AG10803 (cell line): ENCODE measurements at regions not wholly inside any gene's neighbourhood (a gene's known extent, or its start where the extent isn't known, plus 50 kb on each side); places are given as distances from the start of the nearest gene placed in this dataset.
"Not testable (repeated sequence)": the region's sequence is repeated elsewhere in the genome, so short reads cannot be mapped to it uniquely, and the experiment has no call there.

ENCODE experiments used
- DNase-seq: peaks from one replicate; pipeline ENCODE4 v3.0.0; 2010; ENCODE audit warnings: low read depth
- H3K4me3 ChIP-seq: 2 replicates; pipeline ENCODE4 v1.5.1; 2011; ENCODE audit warnings: mild to moderate bottlenecking, low read length, control low read depth
- CTCF ChIP-seq: conservative IDR thresholded peaks from 2 replicates; pipeline ENCODE4 v1.5.1; 2011; ENCODE audit warnings: mild to moderate bottlenecking, low read length, control low read depth, inconsistent platforms

- H3K4me3 ChIP-seq = no peak overlapping the region
- TF ChIP-seq CTCF = no peak
- no peak for DNase-seq
Observed at GRCh38 chr9:78408388-78408787, 111.5 kb downstream of the PSAT1 start.

DNA sequence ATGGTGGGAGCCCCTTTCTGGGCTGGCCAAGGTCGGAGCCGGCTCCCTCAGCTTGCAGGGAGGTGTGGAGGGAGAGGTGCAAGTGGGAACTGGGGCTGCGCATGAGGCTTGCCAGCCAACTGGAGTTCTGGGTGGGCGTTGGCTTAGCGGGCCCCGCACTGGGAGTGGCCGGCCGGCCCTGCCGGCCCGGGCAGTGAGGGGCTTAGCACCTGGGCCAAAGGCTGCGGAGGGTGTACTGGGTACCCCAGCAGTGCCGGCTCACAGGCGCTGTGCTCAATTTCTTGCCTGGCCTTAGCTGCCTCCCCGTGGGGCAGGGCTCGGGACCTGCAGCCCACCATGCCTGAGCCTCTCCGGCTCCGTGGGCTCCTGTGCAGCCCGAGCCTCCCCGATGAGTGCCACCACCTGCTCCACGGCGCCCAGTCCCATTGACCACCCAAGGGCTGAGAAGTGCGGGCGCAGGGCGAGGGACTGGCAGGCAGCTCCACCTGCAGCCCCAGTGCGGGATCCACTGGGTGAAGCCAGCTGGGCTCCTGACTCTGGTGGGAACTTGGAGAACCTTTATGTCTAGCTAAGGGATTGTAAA is 113.1 kb downstream of the PSAT1 start:
- not testable (repeated sequence) for H3K4me3 ChIP-seq, DNase-seq

DNA sequence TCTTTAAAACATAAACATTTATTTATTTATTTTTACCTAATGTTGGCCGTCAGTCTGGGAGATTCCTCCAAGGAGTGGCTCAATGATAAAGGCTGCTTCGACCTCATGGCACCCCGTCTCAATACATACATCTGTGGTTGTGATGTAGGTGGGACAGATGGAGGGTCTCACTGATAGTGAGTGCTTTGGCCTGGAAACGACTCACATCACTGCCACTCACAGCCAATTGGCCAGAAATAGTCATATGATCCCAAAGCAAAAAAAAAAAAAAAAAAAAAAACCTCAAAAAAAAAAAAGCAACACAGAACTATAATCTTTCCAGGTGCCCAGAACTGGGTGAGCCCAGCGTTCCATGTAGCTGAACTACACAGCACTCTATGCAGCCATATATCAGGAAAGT is 125.4 kb downstream of the PSAT1 start:
- H3K4me3 ChIP-seq = no peak overlapping the region
- TF ChIP-seq CTCF = no peak
- DNase-seq = no peak

- TF ChIP-seq CTCF = no peak
- H3K4me3 ChIP-seq = no peak overlapping the region
- no peak for DNase-seq
Observed at GRCh38 chr9:78424299-78424698, 127.4 kb downstream of the PSAT1 start.

- no peak for DNase-seq
- no peak overlapping the region for H3K4me3 ChIP-seq
- no peak for TF ChIP-seq CTCF
Observed at GRCh38 chr9:78428640-78429039, 131.7 kb downstream of the PSAT1 start.

DNA sequence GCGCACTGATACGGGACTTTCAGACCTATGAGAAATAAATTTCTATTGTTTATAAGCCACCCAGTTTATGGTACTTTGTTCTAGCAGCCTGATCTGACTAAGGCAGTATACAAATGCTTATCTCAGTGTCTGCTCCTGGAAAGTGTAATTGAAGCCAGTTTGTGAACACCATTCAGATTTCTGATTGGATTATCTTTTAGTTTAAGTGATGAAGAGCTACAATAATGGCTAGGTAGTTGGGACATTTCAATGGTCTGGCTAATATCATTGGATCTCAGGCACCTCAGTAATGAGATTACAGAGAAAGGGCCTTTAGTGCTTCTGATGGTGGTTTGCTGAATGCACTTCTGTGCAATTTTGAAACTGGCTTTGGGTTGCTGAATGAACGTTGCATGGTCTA is 133.5 kb downstream of the PSAT1 start:
- TF ChIP-seq CTCF = no peak
- H3K4me3 ChIP-seq = no peak overlapping the region
- DNase-seq = no peak

GRCh38 chr9:78431039-78431438 is 134.1 kb downstream of the PSAT1 start:
- not testable (repeated sequence) for DNase-seq, H3K4me3 ChIP-seq

DNA sequence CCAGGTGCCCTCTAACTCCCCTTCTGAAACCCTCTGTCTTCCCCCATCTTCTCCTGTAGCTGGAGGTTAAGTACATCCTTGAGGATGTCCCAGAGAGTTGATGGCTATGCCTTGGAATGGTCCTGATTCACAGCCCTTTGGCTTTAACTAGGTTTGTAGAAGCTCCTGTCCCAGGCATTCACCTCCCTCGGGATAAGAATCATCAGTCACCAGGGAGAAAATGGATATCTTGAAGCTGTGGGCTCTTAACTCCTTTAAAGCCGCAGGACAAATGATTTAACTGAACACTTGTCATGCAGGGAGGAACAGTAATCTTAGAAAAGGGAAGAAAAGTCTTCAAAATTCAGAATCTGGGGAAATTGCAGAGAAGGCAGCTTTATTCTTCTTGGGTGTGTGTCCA is 139.9 kb downstream of the PSAT1 start:
- no peak for TF ChIP-seq CTCF
- no peak for DNase-seq

More for the DNA sequence above, 139.9 kb downstream of the PSAT1 start:
- no peak overlapping the region for H3K4me3 ChIP-seq
